ENCODE measurements at regions not wholly inside any gene's neighbourhood (a gene's known extent, or its start where the extent isn't known, plus 50 kb on each side); places are given as distances from the start of the nearest gene placed in this dataset.

DNA sequence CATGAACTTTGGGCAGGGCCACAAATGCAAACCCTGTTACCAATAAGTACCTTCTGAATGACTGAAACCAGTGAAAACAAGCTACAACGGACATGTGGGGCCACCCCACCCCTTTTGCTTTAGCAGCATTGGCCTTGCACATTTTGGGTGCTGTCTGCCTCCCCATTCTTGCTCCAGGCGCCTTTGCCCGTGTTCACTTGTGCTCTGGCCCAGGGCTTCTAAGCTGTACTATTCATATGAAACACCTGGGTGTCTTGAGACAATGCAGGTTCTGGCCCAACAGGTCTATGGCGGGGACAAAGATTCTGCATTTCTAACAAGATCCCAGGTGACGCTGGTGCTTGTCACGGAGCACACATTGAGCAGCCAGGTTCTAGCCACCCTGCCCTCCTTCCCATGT lies 96.5 kb upstream of the SDK1 start:
- TF ChIP-seq GATA2 (IDR thresholded peaks at IDR 0.05; ENCODE audit: low read depth, low read length) (no peak), GATA3 (IDR thresholded peaks at IDR 0.05; ENCODE audit: low read depth, low read length) (no peak)
